MM.1S (cell line): ENCODE measurements at regions not wholly inside any gene's neighbourhood (a gene's known extent, or its start where the extent isn't known, plus 50 kb on each side); places are given as distances from the start of the nearest gene placed in this dataset.

Source experiments
- DNase-seq: peaks from one replicate; pipeline ENCODE4 v3.0.0-alpha.2; 2015
- H2AFZ ChIP-seq: fragments of 300-600 bp; sonication (generic); 2 replicates; pipeline ENCODE4 v1.6.0; 2016; ENCODE audit warnings: antibody characterized with exemption, low read length
- H3F3A ChIP-seq: fragments of 300-600 bp; sonication (generic); 2 replicates; pipeline ENCODE4 v1.6.1; 2016; ENCODE audit warnings: mild to moderate bottlenecking, antibody characterized with exemption, low read length, moderate library complexity, mixed read lengths; ENCODE audit not compliant: insufficient read depth
- H3K27ac ChIP-seq: fragments of 300-600 bp; sonication (generic); 2 replicates; pipeline ENCODE4 v1.5.1; 2016; ENCODE audit warnings: mild to moderate bottlenecking, low read length
- H3K27me3 ChIP-seq: fragments of 300-600 bp; sonication (generic); replicated peaks from 2 replicates; pipeline ENCODE4 v1.6.0; 2016; ENCODE audit warnings: low read length; ENCODE audit not compliant: insufficient read depth
- H3K36me3 ChIP-seq: fragments of 300-600 bp; sonication (generic); replicated peaks from 2 replicates; pipeline ENCODE4 v1.6.1; 2016; ENCODE audit warnings: mild to moderate bottlenecking, low read length, mixed read lengths; ENCODE audit not compliant: insufficient read depth
- H3K4me1 ChIP-seq: fragments of 300-600 bp; sonication (generic); 2 replicates; pipeline ENCODE4 v1.6.1; 2016; ENCODE audit warnings: low read length, mixed read lengths
- H3K4me2 ChIP-seq: fragments of 300-600 bp; sonication (generic); 2 replicates; pipeline ENCODE4 v1.6.0; 2016; ENCODE audit warnings: low read depth, low read length
- H3K4me3 ChIP-seq: fragments of 300-600 bp; sonication (generic); 2 replicates; pipeline ENCODE4 v1.5.1; 2016; ENCODE audit warnings: low read length, mixed read lengths
- H3K79me2 ChIP-seq: fragments of 300-600 bp; sonication (generic); 2 replicates; pipeline ENCODE4 v1.6.1; 2016; ENCODE audit warnings: mixed run types, low read length, mixed read lengths
- H3K9ac ChIP-seq: fragments of 300-600 bp; sonication (generic); 2 replicates; pipeline ENCODE4 v1.6.1; 2016; ENCODE audit warnings: low read length, mixed read lengths
- H3K9me2 ChIP-seq: fragments of 300-600 bp; sonication (generic); replicated peaks from 2 replicates; pipeline ENCODE4 v1.6.1; 2016; ENCODE audit warnings: mild to moderate bottlenecking, low read length, mixed read lengths; ENCODE audit not compliant: insufficient read depth
- H3K9me3 ChIP-seq: fragments of 300-600 bp; sonication (generic); replicated peaks from 2 replicates; pipeline ENCODE4 v1.6.1; 2016; ENCODE audit warnings: mild to moderate bottlenecking, low read length, mixed read lengths; ENCODE audit not compliant: insufficient read depth
- H4K20me1 ChIP-seq: fragments of 300-600 bp; sonication (generic); 2 replicates; pipeline ENCODE4 v1.6.1; 2016; ENCODE audit warnings: mild to moderate bottlenecking, low read length, moderate library complexity, mixed read lengths; ENCODE audit not compliant: insufficient read depth
- CTCF ChIP-seq: fragments of 300-600 bp; sonication (generic); IDR thresholded peaks from 2 replicates; pipeline ENCODE4 v1.5.1; 2016; ENCODE audit warnings: antibody characterized with exemption, low read length, mixed read lengths
- EZH2 ChIP-seq: fragments of 300-600 bp; sonication (generic); optimal IDR thresholded peaks from 2 replicates; pipeline ENCODE3; 2017; ENCODE audit warnings: low read depth, mild to moderate bottlenecking, antibody characterized with exemption, low read length, mixed read lengths
- EZH2phosphoT487 ChIP-seq: fragments of 300-600 bp; sonication (generic); IDR thresholded peaks from 2 replicates; pipeline ENCODE4 v1.6.1; 2018; ENCODE audit warnings: antibody characterized with exemption, low read length

GRCh38 chr21:27047658-27048314 is 80.9 kb upstream of the ADAMTS5 start:
- no peaks in the 10 kb centered on the region for H3F3A ChIP-seq
- H3K27ac ChIP-seq: no peak overlapping the region
- H3K27me3 ChIP-seq: no peaks in the 10 kb centered on the region
- no peaks in the 10 kb centered on the region for H3K9me3 ChIP-seq
- TF ChIP-seq EZH2phosphoT487: no peak
- no peak for TF ChIP-seq CTCF
- TF ChIP-seq EZH2: no peak
- H3K4me2 ChIP-seq: no peak overlapping the region
- H3K9ac ChIP-seq: no peak overlapping the region
- H3K36me3 ChIP-seq: no peaks in the 10 kb centered on the region
- no peaks in the 10 kb centered on the region for H3K4me1 ChIP-seq
- H3K9me2 ChIP-seq: no peaks in the 10 kb centered on the region
- H3K79me2 ChIP-seq: no peaks in the 10 kb centered on the region
- no peak for DNase-seq
- H4K20me1 ChIP-seq: no peaks in the 10 kb centered on the region
- no peak overlapping the region for H3K4me3 ChIP-seq
- H2AFZ ChIP-seq: no peak overlapping the region

GRCh38 chr21:27047283-27047657 is 80.4 kb upstream of the ADAMTS5 start:
- no peak overlapping the region for H3K9ac ChIP-seq

GRCh38 chr21:27045281-27045985 is 78.5 kb upstream of the ADAMTS5 start:
- Histone ChIP-seq H3K27me3 (no peaks in the 10 kb centered on the region), H3K4me2 (no peak overlapping the region), H4K20me1 (no peaks in the 10 kb centered on the region), H3K9ac (no peak overlapping the region), H3K9me2 (no peaks in the 10 kb centered on the region), H3K4me3 (no peak overlapping the region), H3K4me1 (no peaks in the 10 kb centered on the region), H3K27ac (no peak overlapping the region), H3K36me3 (no peaks in the 10 kb centered on the region), H3K9me3 (no peaks in the 10 kb centered on the region), H3F3A (no peaks in the 10 kb centered on the region), H2AFZ (no peak overlapping the region), H3K79me2 (no peaks in the 10 kb centered on the region)
- no peak for DNase-seq
- no peak for TF ChIP-seq CTCF
- no peak for TF ChIP-seq EZH2phosphoT487
- no peak for TF ChIP-seq EZH2

More at GRCh38 chr21:27047283-27047657, 80.4 kb upstream of the ADAMTS5 start:
- no peak for DNase-seq
- H3K27me3 ChIP-seq: no peaks in the 10 kb centered on the region
- no peaks in the 10 kb centered on the region for H3F3A ChIP-seq
- no peak overlapping the region for H3K4me2 ChIP-seq
- TF ChIP-seq EZH2: no peak
- no peak for TF ChIP-seq EZH2phosphoT487
- TF ChIP-seq CTCF: no peak
- H3K4me3 ChIP-seq: no peak overlapping the region
- H2AFZ ChIP-seq: no peak overlapping the region
- no peaks in the 10 kb centered on the region for H3K4me1 ChIP-seq
- no peaks in the 10 kb centered on the region for H3K36me3 ChIP-seq
- H3K27ac ChIP-seq: no peak overlapping the region
- no peaks in the 10 kb centered on the region for H3K79me2 ChIP-seq
- no peaks in the 10 kb centered on the region for H3K9me2 ChIP-seq
- no peaks in the 10 kb centered on the region for H3K9me3 ChIP-seq
- no peaks in the 10 kb centered on the region for H4K20me1 ChIP-seq
